MM.1S (cell line): ENCODE measurements at regions not wholly inside any gene's neighbourhood (a gene's known extent, or its start where the extent isn't known, plus 50 kb on each side); places are given as distances from the start of the nearest gene placed in this dataset.

Source experiments
- EZH2 ChIP-seq: fragments of 300-600 bp; sonication (generic); optimal IDR thresholded peaks from 2 replicates; pipeline ENCODE3; 2017; ENCODE audit warnings: low read depth, mild to moderate bottlenecking, antibody characterized with exemption, low read length, mixed read lengths
- TF ChIP-seq, protein P1 (sequence below): fragments of 300-600 bp; sonication (generic); IDR thresholded peaks from 2 replicates; pipeline ENCODE4 v1.5.1; 2016; ENCODE audit warnings: antibody characterized with exemption, low read length, mixed read lengths

DNA sequence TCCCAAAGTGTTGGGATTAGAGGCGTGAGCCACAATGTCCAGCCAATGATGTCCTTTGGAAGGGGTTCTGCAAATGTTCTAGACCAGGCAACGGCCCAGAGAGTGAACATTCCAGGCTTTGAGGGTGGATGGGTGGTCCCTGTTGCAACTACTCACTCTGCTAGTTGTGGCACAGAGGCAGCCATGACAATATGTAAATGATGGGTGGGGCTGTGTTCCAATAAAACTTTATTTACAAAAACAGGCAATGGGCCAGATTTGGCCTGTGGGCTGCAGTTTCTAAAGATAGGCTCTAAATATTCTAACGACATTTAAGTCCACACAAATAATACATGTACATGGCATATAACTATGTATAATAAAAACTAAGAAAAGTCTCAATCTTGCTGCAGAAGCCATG, 276.3 kb downstream of the CTTN start:
- TF ChIP-seq, protein P1, sequence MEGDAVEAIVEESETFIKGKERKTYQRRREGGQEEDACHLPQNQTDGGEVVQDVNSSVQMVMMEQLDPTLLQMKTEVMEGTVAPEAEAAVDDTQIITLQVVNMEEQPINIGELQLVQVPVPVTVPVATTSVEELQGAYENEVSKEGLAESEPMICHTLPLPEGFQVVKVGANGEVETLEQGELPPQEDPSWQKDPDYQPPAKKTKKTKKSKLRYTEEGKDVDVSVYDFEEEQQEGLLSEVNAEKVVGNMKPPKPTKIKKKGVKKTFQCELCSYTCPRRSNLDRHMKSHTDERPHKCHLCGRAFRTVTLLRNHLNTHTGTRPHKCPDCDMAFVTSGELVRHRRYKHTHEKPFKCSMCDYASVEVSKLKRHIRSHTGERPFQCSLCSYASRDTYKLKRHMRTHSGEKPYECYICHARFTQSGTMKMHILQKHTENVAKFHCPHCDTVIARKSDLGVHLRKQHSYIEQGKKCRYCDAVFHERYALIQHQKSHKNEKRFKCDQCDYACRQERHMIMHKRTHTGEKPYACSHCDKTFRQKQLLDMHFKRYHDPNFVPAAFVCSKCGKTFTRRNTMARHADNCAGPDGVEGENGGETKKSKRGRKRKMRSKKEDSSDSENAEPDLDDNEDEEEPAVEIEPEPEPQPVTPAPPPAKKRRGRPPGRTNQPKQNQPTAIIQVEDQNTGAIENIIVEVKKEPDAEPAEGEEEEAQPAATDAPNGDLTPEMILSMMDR = no peak
- TF ChIP-seq EZH2 = no peak
